ENCODE measurements at regions not wholly inside any gene's neighbourhood (a gene's known extent, or its start where the extent isn't known, plus 50 kb on each side); places are given as distances from the start of the nearest gene placed in this dataset.

GRCh38 chrX:30504309-30504708, 73.3 kb downstream of the TASL start:
- H3K36me3 Mint-ChIP-seq (ENCODE audit: low read depth) = no peaks in the 10 kb centered on the region
- peaks cover 4% of the 10 kb centered on the region for H3K27me3 Mint-ChIP-seq
- H3K9me3 Mint-ChIP-seq (ENCODE audit: low read depth) = no peaks in the 10 kb centered on the region
- POLR2A ChIA-PET = no interaction called here
- no peaks in the 10 kb centered on the region for H3K4me1 Mint-ChIP-seq
- DNase-seq = no peak
- CTCF ChIA-PET = interaction anchor here (1.0 kb wide), 2 partner anchors 8 to 11 kb away, joined by 3 to 5 read pairs; no protein-coding TSS in a partner anchor
- ATAC-seq = no peak
- intact Hi-C loops (cut with DNase I, micrococcal nuclease) = loop anchor here (1.0 to 5.0 kb wide), 3 partner anchors 230 to 362 kb away; no protein-coding TSS in a partner anchor
- no peak overlapping the region for H3K27ac Mint-ChIP-seq
- H3K4me3 Mint-ChIP-seq = no peak overlapping the region

- H3K27me3 Mint-ChIP-seq = no peaks in the 10 kb centered on the region
- no peaks in the 10 kb centered on the region for H3K36me3 Mint-ChIP-seq (ENCODE audit: low read depth)
- DNase-seq (no peak), ATAC-seq (no peak)
- H3K27ac Mint-ChIP-seq = no peak overlapping the region
- POLR2A ChIA-PET = no interaction called here
- no peaks in the 10 kb centered on the region for H3K4me1 Mint-ChIP-seq
- intact Hi-C loops (cut with DNase I, micrococcal nuclease) = no loop called here
- CTCF ChIA-PET = no interaction called here
- no peaks in the 10 kb centered on the region for H3K9me3 Mint-ChIP-seq (ENCODE audit: low read depth)
- no peak overlapping the region for H3K4me3 Mint-ChIP-seq
Measured at GRCh38 chrX:30495468-30495867, 82.1 kb downstream of the TASL start.

- CTCF ChIA-PET = interaction anchor here (0.7 kb wide), 1 partner anchor 11 kb away, joined by 3 read pairs; no protein-coding TSS in a partner anchor
Measured at GRCh38 chrX:30493348-30493747, 84.2 kb downstream of the TASL start.

GRCh38 chrX:30489323-30489722, 88.2 kb downstream of the TASL start:
- ChIA-PET CTCF (no interaction called here), POLR2A (no interaction called here)
- Mint-ChIP-seq H3K4me3 (no peak overlapping the region), H3K27me3 (no peaks in the 10 kb centered on the region), H3K27ac (no peak overlapping the region), H3K4me1 (no peaks in the 10 kb centered on the region), H3K36me3 (ENCODE audit: low read depth) (no peaks in the 10 kb centered on the region), H3K9me3 (ENCODE audit: low read depth) (no peaks in the 10 kb centered on the region)
- intact Hi-C loops (cut with DNase I, micrococcal nuclease) = no loop called here
- DNase-seq (peak; percentile 4), ATAC-seq (no peak)

More at GRCh38 chrX:30493348-30493747, 84.2 kb downstream of the TASL start:
- H3K4me1 Mint-ChIP-seq = no peaks in the 10 kb centered on the region
- no peaks in the 10 kb centered on the region for H3K27me3 Mint-ChIP-seq
- ATAC-seq = no peak
- H3K9me3 Mint-ChIP-seq (ENCODE audit: low read depth) = no peaks in the 10 kb centered on the region
- no peak overlapping the region for H3K4me3 Mint-ChIP-seq
- H3K36me3 Mint-ChIP-seq (ENCODE audit: low read depth) = no peaks in the 10 kb centered on the region
- no peak for DNase-seq
- intact Hi-C loops (cut with DNase I, micrococcal nuclease) = no loop called here
- POLR2A ChIA-PET = no interaction called here
- no peak overlapping the region for H3K27ac Mint-ChIP-seq

- ATAC-seq = no peak
- H3K36me3 Mint-ChIP-seq (ENCODE audit: low read depth) = no peaks in the 10 kb centered on the region
- H3K27ac Mint-ChIP-seq = no peak overlapping the region
- intact Hi-C loops (cut with DNase I, micrococcal nuclease) = no loop called here
- DNase-seq = no peak
- no peak overlapping the region for H3K4me3 Mint-ChIP-seq
- H3K9me3 Mint-ChIP-seq (ENCODE audit: low read depth) = no peaks in the 10 kb centered on the region
- no peaks in the 10 kb centered on the region for H3K4me1 Mint-ChIP-seq
- ChIA-PET CTCF (no interaction called here), POLR2A (no interaction called here)
- H3K27me3 Mint-ChIP-seq = no peaks in the 10 kb centered on the region
Measured at GRCh38 chrX:30488092-30488491, 89.5 kb downstream of the TASL start.

GRCh38 chrX:30483996-30484395, 93.6 kb downstream of the TASL start:
- no peaks in the 10 kb centered on the region for H3K4me1 Mint-ChIP-seq
- no peaks in the 10 kb centered on the region for H3K27me3 Mint-ChIP-seq
- H3K27ac Mint-ChIP-seq = no peak overlapping the region
- H3K36me3 Mint-ChIP-seq (ENCODE audit: low read depth) = no peaks in the 10 kb centered on the region
- no peak overlapping the region for H3K4me3 Mint-ChIP-seq
- ChIA-PET POLR2A (no interaction called here), CTCF (no interaction called here)
- ATAC-seq = no peak
- intact Hi-C loops (cut with DNase I, micrococcal nuclease) = no loop called here
- DNase-seq = no peak
- H3K9me3 Mint-ChIP-seq (ENCODE audit: low read depth) = no peaks in the 10 kb centered on the region

- Mint-ChIP-seq H3K4me3 (no peak overlapping the region), H3K4me1 (no peaks in the 10 kb centered on the region), H3K9me3 (ENCODE audit: low read depth) (no peaks in the 10 kb centered on the region), H3K36me3 (ENCODE audit: low read depth) (no peaks in the 10 kb centered on the region), H3K27ac (no peak overlapping the region), H3K27me3 (no peaks in the 10 kb centered on the region)
- ChIA-PET CTCF (interaction anchor here (0.6 kb wide), 1 partner anchor 48 kb away, joined by 3 read pairs; no protein-coding TSS in a partner anchor), POLR2A (no interaction called here)
- ATAC-seq (no peak), DNase-seq (no peak)
- intact Hi-C loops (cut with DNase I, micrococcal nuclease) = no loop called here
Measured at GRCh38 chrX:30468471-30468870, 109.1 kb downstream of the TASL start.
